NCI-H2107 treated with DMSO at 0.1 percent for 48 hours (cell line): ENCODE measurements at regions not wholly inside any gene's neighbourhood (a gene's known extent, or its start where the extent isn't known, plus 50 kb on each side); places are given as distances from the start of the nearest gene placed in this dataset.
"Not testable (repeated sequence)": the region's sequence is repeated elsewhere in the genome, so short reads cannot be mapped to it uniquely, and the experiment has no call there.

Experiments
- DNase-seq: peaks from one replicate; lab custom pipeline; 2025; ENCODE audit not compliant: unreplicated experiment; lab: John Stamatoyannopoulos, UW

DNA sequence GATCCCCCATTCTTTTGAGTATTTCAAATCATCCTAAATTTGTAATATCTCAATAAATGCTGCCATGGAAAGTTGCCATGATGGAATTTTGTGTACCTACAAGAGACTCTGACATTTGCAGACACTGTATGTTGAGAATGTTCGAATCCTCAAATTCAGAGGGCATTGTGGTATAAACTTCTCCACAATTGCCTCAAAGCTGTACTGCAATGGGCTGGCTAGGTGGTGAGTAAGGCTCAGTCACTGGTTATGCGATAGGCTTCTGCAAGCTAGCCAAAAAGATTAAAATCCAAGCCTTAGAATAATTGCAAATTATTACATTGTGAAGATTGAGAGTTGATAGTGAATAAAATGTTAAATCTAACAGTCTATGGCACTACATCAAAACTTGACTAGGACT, 130.2 kb upstream of the CEP162 start:
- DNase-seq: no peak

DNA sequence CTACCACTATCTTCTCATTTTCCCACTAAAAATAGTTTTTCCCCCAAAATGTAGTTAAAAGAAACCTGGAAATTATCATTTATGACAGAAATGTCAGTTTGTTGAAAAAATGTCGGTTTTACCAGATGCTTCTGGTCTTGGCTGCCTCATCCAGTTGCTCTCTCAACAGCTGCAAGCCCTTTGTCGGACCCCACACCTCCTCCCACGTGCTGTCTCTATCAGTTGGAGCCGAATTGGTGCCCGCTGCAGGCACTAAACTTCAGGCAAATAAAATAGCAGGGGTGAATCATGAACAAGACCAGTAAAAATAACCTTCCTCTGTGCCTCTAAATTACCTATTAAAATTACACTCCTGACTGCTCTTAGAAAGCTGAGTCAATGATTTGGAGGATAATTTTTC, 129.5 kb upstream of the CEP162 start:
- DNase-seq: no peak

DNA sequence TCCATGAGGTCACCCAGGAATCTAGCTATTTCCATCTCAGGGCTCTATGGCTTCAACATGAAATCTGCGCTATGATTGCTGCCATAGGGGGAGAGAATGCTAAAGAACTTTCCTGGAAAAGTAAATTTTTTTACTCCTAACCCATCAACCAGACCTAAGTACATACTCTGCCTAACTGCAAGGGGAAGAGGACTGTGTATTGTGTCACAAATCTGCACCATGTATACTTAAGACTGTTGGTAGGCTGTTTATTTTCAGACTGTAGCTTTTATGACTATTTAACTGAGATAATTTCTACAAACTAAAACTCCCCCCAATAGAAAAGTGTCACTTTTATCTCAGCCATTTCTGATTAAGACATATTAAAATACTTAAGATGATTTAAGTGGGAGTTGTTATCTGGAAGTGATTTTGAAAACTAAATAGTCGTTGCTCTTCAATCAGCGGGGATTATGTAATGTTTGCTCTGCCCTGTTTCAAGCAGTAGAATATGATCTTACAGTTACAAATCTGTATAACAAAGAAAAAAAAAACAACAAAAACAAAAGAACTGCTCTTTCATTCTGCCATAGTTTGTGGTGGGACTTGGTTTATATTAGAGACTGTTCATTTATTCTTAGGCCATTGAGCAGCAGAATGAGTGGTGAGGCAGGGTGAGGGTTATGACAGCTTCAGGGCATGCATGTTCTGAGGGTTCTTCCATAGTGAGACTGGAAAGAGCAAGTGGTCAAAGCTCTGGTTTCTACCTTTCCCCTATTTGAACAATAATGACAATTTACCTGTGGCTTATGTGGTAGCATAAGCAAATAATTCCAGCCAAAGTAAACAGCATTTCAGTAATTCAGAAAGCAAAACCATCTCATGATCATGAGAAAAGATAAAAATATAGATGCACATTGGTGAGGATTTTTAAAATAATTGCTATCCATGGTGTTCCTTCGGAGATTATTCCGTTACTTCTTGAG, 126.3 kb upstream of the CEP162 start:
- no peak for DNase-seq

DNA sequence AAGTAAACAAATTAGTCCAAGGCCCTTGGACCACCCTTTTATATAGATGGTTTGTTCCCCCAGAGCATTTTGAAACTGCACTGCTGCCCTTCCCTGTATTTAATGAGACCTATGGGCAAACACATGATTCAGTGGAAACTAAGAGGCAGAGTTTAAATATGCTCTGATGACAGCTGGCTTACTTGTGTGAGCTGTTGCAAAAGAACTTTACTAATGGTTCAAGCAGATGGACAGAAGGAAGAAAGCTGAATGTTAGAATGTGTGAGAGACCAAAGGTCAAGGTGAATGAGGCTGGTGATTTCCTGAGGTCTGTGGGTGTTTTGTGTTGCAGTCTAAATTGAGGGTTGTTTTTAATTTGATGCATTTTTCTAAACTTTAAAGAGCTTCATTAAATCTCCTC, 123.0 kb upstream of the CEP162 start:
- no peak for DNase-seq

DNA sequence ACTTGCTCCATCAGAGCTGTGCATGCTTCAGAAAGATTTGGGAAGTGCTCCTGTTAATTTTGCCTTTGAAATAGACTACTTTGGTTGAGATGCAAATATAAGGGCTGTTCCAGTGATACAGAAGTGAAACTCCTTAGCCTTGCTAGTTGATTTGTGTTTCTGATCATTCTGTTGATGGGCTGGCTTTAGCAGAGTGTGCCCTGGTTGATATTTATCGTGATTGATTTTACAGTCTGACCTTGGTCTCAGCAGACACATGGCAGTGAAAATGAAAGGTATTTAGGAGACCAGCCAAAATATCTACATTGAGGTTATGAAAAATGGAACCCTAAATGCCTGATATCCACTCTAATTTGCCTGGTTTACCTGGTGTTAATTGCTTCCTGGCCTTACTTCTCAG, 122.1 kb upstream of the CEP162 start:
- DNase-seq: no peak

DNA sequence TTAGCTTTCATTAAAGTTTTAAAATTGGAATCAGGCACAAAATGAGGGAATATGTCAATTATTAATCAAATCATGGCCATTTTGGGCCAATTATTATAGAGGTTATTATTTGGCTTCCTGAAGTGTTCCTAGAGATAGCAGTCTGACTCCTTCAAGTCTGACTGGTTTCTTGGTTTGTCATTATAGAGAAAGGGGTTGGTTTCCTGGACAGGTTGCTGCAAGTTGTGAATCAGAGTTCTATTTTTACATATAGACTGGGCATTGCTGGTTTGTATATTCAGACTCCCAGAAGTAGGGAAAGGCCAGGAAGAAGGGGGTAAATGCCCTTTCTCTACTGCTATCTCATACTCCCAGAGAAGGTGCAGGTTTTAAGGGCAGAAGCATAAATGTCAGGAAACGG, 121.4 kb upstream of the CEP162 start:
- no peak for DNase-seq

DNA sequence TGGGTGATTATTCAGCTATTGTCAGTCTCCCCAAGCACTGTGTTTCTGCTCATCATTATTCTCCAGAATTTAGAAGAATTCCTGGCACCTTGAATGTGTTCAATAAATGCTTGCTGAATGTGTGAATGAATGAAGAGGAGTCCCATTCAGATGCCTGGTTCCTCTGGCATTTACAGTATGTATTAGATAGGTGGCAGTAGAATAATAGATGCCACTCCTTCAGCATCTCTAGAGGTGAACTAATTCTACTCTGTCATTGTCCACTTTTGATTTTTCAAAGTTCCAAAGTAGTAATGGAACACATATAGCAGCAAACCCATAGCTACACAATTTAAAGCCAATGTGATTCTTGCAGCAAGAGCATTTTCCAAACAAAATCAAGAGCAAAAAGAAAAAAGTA, 118.9 kb upstream of the CEP162 start:
- DNase-seq: no peak

DNA sequence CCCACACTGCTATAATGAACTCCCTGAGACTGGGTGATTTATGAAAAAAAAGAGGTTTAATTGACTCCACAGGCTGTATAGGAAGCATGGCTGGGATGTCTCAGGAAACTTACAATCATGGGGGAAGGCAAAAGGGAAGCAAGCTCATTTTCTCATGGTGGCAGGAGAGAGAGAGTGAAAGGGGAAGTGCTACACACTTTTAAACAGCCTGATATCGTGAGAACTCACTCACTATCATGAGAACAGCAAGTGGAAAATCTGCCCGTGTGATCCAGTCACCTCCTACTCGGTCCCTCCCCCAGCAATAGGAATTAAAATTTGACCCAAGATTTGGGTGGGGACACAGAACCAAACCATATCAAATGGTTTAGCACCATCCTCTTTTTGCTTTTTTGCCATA, 116.6 kb upstream of the CEP162 start:
- no peak for DNase-seq

DNA sequence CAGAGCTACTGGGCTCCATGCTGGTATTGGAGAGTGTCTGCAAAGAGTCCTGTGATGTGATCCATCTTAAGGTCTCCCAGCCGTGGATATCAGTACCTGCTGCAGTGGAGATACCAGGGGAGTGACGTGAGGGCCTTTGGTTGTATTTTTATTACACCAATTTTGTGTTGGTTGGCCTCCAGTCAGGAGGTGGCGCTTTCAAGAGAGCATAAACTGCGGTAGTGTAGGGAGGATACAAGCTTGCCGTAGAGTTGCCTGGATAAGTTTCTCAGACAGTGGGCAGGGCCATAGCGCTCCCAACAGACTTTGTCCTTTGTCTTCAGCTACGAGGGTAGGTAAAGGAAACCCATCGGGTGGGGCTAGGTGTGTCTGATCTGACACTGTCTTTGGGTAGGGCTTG, 113.0 kb upstream of the CEP162 start:
- DNase-seq: no peak

DNA sequence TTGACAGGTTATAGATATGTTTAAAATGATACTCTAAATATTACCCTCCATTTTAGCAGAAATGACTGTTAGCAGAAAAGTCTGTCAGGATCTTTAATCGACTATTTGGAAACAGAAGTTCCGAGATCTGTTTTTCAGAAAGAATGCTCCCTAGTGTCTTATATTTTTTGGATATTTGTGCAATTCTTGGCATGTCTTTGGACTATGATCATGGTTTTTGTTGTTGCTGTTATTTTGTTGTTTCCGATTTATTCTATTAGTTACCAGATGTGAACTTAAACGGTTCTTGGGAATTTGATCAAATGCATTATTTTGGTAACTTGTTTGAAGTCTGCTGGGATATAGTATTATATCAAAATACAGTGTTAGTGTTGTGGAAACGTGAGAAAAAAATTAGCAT, 106.4 kb upstream of the CEP162 start:
- no peak for DNase-seq

DNA sequence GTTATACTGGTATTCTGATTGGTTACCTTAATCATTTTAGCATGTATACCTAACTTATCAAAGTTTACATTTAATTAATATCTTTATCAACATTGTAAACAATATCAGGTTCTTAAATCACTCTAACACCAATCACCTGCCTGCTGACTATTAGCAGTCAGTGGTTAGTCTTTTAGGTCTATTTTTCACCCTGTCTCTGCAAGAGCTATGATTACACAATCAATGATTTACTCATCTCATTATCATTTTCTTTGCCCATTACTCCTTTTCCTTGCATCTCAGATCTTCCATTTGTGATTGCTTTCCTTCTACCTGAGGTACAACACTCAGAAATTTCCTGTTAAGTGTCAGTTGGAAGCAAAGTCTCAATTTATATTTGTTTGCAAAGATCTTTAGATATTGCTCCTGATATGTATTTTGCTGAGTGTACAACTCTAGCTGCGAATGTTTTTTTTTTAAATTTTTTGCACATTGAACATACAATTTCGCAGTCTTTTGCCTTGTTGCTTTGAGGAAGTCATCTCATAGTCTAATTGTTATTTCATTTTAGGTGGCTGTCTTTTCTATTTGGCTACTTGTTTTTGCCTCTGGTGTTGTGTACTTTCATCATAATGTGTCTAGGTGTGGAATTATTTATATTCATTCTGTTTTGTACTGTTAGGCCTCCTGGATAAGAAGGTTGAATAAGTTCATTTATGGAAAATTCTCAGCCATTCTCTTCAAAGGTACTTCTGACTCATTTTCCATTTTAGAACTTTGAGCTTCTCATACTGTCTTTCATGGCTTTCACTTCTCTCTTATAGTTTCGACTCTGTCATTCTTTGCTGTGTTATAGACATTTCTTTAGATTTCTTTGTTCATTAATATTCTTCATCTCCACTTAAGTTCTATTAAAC, 104.9 kb upstream of the CEP162 start:
- no peak for DNase-seq

DNA sequence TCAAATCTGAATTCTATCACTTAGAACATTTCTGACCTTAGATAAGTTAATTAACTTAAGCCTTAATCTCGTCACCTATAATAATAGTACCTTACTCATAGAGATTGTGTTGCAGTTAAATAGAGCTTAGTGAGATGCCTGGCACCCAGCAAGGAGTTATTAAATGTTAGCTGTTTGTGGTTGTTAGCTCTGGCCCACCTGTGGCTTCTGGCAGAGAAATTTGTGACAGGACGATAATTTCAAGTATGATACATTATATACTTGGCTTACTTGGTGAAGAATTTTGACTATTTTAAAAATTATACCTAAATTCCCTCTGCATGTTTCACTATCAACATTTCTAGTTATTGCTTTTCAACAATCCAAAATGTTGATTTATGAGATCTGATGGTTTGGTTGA, 102.9 kb upstream of the CEP162 start:
- DNase-seq: no peak

DNA sequence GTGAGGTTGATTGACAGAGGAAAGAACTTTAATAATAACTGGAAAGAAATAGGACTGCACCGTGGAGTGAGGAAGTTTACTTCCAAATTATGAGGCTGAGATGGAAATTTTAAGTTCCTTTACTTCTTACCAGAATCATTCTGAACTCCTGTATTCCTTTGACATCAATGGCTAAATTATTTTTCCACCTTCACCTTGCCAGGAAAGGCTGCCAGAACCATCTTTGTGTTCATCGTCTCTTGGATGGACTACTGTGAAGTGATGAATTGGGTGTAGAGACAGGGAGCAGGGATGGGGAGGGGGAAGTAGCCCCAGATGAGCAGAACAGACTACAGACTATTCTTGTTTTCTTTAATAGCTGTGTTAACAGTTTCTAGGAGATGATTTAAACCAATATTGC, 102.1 kb upstream of the CEP162 start:
- DNase-seq: no peak

DNA sequence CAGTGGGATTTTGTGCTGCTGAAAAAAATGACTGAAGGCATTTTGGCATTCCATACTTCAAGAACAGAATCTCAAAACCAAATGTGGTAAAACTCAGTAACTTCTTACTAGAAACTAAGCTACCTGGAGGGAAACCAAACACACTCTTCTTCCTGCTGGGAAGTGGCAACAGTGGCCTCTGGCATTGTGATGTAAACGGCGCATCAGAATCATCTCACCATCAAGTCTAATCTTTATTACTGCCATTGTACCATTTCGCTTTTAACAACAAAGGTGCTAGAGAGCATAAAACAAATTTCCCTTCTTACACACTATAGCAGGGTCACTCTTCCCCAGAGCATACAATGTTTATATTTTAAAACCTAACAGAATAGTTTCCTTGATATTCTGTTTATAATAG, 101.6 kb upstream of the CEP162 start:
- no peak for DNase-seq

DNA sequence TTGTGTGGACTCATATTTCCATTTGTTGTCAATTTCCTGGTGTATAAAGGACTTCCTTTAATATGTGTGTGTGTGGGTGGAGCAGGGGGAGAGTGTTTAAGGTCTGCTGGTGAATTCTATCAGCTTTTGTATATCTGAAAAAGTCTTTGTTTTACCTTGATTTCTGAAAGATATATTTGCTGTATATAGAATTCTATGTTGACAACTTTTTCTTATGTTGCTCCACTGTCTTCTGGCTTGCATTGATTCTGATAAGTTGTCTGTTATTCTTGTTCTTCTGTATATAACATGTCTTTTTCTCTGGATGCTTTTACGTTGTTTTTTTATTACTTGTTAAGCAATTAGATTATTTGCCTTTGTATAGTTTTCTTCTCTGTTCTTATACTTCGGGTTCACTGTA, 90.0 kb upstream of the CEP162 start:
- DNase-seq: no peak

DNA sequence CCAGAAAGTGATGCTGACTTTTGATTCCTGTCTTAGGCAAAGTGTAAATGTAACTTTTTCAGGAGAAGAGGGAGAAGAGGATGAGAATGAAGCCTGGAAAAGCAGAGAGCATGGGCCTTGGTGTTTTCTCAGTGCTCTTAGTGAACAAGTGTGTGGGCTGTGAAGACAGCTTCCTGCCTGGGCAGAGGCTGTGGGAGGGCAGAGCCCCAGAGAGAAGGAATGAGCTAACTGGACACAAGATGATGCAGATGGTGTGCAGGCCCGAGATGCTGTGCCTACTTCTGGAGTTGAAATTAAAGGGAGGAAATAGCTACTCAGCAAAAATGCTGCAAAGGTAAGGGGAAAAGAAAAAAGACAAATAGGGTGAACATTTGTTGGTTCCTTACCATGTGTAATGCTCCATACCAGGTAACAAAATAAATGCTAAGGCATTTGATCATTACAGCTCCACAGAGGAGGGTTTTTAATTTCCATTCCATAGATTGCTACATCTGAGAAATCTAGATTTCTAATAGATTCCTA, 87.0 kb upstream of the CEP162 start:
- DNase-seq: no peak

DNA sequence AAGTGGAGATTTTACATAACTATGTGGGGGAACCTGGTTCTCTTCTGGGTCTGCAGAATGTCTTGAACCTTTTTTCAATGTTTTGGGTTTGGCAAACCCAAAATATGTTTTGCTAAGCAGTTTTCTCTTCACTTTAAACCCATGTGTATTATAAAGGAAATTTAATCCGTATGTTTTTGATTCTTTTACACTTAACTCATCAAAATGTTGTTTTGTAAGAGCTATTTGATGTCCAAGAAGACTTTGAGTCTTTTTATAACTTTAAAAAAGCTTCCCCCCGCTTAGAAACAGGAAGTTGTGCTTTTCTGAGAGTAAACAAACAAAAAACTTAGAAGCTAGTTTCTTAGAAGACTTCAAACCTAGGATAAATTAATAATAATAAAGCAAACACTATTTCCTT, 81.9 kb upstream of the CEP162 start:
- no peak for DNase-seq

DNA sequence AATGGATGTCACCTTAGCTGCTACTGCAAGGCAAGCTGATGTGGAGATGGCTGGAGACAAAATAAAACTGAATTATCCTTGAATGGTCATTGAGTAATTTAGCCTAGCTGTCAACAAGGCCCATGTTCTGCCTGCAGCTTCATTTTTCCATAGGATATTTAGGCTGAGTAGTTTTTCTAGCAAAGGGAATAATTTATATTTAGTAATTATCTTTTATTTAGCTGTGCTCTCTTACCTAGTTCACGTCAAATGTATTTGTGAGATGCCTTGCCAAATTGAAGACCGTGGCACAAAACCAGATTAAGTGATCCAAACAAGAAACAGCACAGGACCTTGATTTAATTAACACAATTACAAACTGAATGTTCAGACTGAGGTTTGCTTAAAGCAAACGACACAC, 77.4 kb upstream of the CEP162 start:
- no peak for DNase-seq

DNA sequence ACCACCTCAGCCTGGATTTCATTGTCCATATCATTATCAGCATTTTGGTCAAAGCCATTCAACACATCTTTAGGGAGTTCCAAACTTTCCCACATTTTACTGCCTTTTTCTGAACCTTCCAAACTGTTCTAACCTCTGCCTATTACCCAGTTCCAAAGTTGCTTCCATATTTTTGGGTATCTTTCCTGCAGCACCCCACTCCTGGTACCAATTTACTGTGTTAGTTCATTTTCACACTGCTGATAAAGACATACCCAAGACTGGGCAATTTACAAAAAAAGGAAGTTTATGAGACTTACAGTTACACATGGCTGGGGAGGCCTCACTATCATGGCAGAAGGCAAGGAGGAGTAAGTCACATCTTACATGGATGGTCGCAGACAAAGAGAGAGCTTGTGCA, 63.6 kb upstream of the CEP162 start:
- not testable (repeated sequence) for DNase-seq

DNA sequence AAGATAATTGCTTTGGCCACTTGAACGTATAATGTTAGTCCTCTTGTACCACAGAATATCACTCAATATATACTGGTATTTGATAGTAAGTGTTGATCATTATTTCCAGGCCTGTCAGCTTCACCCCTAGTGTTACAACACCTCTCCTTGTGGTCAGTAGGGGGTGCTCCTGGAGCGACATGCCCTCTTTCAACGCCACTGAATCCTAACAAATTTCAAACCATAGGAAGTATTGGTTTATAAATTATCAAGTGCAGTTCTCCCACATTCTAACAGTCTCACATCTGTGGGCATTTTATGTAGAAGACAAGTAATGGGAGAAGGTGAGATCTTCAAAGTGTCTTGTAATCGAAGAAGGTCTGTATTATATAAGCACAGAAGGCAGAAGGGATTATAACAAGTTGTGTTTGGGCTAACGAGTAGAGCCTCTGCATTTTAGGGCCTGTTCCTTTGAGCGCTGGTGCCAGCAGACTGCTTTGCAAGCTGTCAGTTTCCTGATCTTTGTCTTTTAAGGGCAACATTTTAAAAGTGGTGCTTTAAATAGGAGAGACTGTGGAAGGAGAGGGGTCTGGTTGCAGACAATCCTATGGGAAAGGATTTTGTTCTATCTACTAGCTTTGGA, 57.1 kb upstream of the CEP162 start:
- DNase-seq: peak; percentile 7

DNA sequence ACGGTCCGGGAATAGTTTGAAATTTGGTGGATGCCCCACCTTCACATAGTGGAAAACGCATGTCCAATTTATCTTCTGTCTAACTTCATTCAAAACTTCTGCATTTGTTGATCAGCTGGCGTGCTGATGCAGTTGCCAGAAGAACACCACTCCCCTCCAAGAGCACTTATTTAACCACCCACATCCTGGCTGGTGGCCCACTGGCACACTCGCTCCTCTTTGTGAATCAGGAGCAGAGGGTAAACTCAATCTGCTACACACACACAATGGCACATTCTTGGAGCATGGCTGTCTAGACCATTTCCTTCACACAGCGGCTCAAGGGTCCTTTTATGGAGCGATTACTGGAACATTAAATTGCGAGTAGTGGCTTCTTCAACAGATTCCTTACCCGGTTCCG, 55.1 kb upstream of the CEP162 start:
- peak; percentile 23 for DNase-seq
